ENCODE measurements at regions not wholly inside any gene's neighbourhood (a gene's known extent, or its start where the extent isn't known, plus 50 kb on each side); places are given as distances from the start of the nearest gene placed in this dataset.

- no peaks in the 10 kb centered on the region for H3K36me3 ChIP-seq (replicated peaks; ENCODE audit: insufficient read depth, low read depth)
- H3K4me1 ChIP-seq (ENCODE audit: insufficient read depth), result no peaks in the 10 kb centered on the region
- no peak overlapping the region for H3K4me3 ChIP-seq
- no peaks in the 10 kb centered on the region for H3K27me3 ChIP-seq
- no peak overlapping the region for H3K27ac ChIP-seq
- DNase-seq (ENCODE audit: low spot score), result no peak
- H3K79me2 ChIP-seq, result no peaks in the 10 kb centered on the region
- H4K20me1 ChIP-seq (ENCODE audit: insufficient read depth, poor library complexity, severe bottlenecking), result no peaks in the 10 kb centered on the region
- H3K4me2 ChIP-seq, result no peak overlapping the region
- 54% methylated on average over 1 of the region's 1 CpG for WGBS (ENCODE audit: low lambda C conversion rate, missing lambda C conversion rate)
- H2AFZ ChIP-seq, result no peak overlapping the region
- H3K9me3 ChIP-seq (ENCODE audit: low read depth), result no peaks in the 10 kb centered on the region
- TF ChIP-seq CTCF (IDR thresholded peaks at IDR 0.05; ENCODE audit: poor library complexity), result no peak
- TF ChIP-seq EZH2 (IDR thresholded peaks at IDR 0.05; ENCODE audit: borderline replicate concordance), result no peak
- TF ChIP-seq EZH2phosphoT487 (IDR thresholded peaks at IDR 0.05; ENCODE audit: low read depth, severe bottlenecking, unreplicated experiment), result no peak
- H3K9me2 ChIP-seq (replicated peaks; ENCODE audit: insufficient read depth), result no peaks in the 10 kb centered on the region
Measured at GRCh38 chr5:105803431-105803830, 1867.3 kb downstream of the EFNA5 start.

DNA sequence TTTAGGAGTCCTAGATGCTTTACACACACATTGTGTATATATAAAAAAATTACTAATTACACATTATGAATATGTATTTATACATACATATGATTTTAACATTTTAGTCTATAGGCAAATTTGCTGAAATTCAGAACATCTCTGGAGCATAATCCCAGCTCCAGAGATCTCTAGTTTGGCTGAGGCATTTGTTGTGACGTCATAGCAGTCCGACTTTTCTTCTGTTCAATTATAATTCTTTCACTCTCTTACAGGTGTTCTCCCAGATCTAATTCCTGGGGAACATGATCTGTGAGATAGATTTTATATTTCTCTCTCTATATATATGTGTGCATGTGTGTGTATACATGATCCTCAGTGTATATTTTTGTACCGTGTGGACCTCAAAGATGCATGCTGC lies 1876.2 kb downstream of the EFNA5 start:
- H3K27me3 ChIP-seq, result no peaks in the 10 kb centered on the region
- no peak overlapping the region for H2AFZ ChIP-seq
- H3K9me3 ChIP-seq (ENCODE audit: low read depth), result no peaks in the 10 kb centered on the region
- no peak for DNase-seq (ENCODE audit: low spot score)
- TF ChIP-seq CTCF (IDR thresholded peaks at IDR 0.05; ENCODE audit: poor library complexity), result no peak
- no peak for TF ChIP-seq EZH2phosphoT487 (IDR thresholded peaks at IDR 0.05; ENCODE audit: low read depth, severe bottlenecking, unreplicated experiment)
- no peak for TF ChIP-seq EZH2 (IDR thresholded peaks at IDR 0.05; ENCODE audit: borderline replicate concordance)
- H3K9me2 ChIP-seq (replicated peaks; ENCODE audit: insufficient read depth), result no peaks in the 10 kb centered on the region
- WGBS (ENCODE audit: low lambda C conversion rate, missing lambda C conversion rate), result 96% methylated on average over 3 of the region's 3 CpGs
- no peak overlapping the region for H3K4me3 ChIP-seq
- H3K79me2 ChIP-seq, result no peaks in the 10 kb centered on the region
- H3K27ac ChIP-seq, result no peak overlapping the region
- no peaks in the 10 kb centered on the region for H3K36me3 ChIP-seq (replicated peaks; ENCODE audit: insufficient read depth, low read depth)
- H3K4me2 ChIP-seq, result no peak overlapping the region
- no peaks in the 10 kb centered on the region for H3K4me1 ChIP-seq (ENCODE audit: insufficient read depth)
- H4K20me1 ChIP-seq (ENCODE audit: insufficient read depth, poor library complexity, severe bottlenecking), result no peaks in the 10 kb centered on the region

GRCh38 chr5:105789246-105789645 lies 1881.5 kb downstream of the EFNA5 start:
- Histone ChIP-seq H3K4me3 (no peak overlapping the region), H3K9me3 (ENCODE audit: low read depth) (no peaks in the 10 kb centered on the region), H3K27me3 (no peaks in the 10 kb centered on the region), H3K27ac (no peak overlapping the region), H3K79me2 (no peaks in the 10 kb centered on the region), H3K4me1 (ENCODE audit: insufficient read depth) (no peaks in the 10 kb centered on the region), H3K9me2 (replicated peaks; ENCODE audit: insufficient read depth) (no peaks in the 10 kb centered on the region), H4K20me1 (ENCODE audit: insufficient read depth, poor library complexity, severe bottlenecking) (no peaks in the 10 kb centered on the region), H2AFZ (no peak overlapping the region), H3K36me3 (replicated peaks; ENCODE audit: insufficient read depth, low read depth) (no peaks in the 10 kb centered on the region), H3K4me2 (no peak overlapping the region)
- no peak for DNase-seq (ENCODE audit: low spot score)
- 71% methylated on average over 1 of the region's 1 CpG for WGBS (ENCODE audit: low lambda C conversion rate, missing lambda C conversion rate)
- TF ChIP-seq EZH2phosphoT487 (IDR thresholded peaks at IDR 0.05; ENCODE audit: low read depth, severe bottlenecking, unreplicated experiment), result no peak
- TF ChIP-seq CTCF (IDR thresholded peaks at IDR 0.05; ENCODE audit: poor library complexity), result no peak
- TF ChIP-seq EZH2 (IDR thresholded peaks at IDR 0.05; ENCODE audit: borderline replicate concordance), result no peak

DNA sequence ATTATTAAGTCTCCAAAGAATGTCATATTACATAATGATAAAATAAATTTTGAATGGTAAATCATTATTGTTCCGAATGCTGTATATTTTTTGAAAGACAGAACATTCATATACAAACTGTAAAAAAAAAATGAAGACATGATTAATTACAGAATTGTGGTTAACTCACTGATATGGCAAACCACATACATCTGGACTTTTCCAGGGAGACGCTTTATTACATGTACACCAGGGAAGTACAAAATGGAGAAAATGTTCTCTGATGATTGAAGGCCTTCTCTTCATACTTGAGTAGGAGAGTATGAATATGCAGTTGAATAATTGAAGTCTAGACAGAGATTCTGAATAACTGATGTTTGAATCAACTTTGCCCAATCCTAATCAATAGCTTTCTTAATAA lies 1886.9 kb downstream of the EFNA5 start:
- no peak for DNase-seq (ENCODE audit: low spot score)
- no peak overlapping the region for H2AFZ ChIP-seq
- TF ChIP-seq EZH2 (IDR thresholded peaks at IDR 0.05; ENCODE audit: borderline replicate concordance) (no peak), CTCF (IDR thresholded peaks at IDR 0.05; ENCODE audit: poor library complexity) (no peak), EZH2phosphoT487 (IDR thresholded peaks at IDR 0.05; ENCODE audit: low read depth, severe bottlenecking, unreplicated experiment) (no peak)
- no peaks in the 10 kb centered on the region for H3K36me3 ChIP-seq (replicated peaks; ENCODE audit: insufficient read depth, low read depth)
- 91% methylated on average over 2 of the region's 2 CpGs for WGBS (ENCODE audit: low lambda C conversion rate, missing lambda C conversion rate)
- H3K4me1 ChIP-seq (ENCODE audit: insufficient read depth), result no peaks in the 10 kb centered on the region
- H3K79me2 ChIP-seq, result no peaks in the 10 kb centered on the region
- no peaks in the 10 kb centered on the region for H3K9me3 ChIP-seq (ENCODE audit: low read depth)
- no peak overlapping the region for H3K4me2 ChIP-seq
- no peaks in the 10 kb centered on the region for H4K20me1 ChIP-seq (ENCODE audit: insufficient read depth, poor library complexity, severe bottlenecking)
- no peak overlapping the region for H3K27ac ChIP-seq
- no peaks in the 10 kb centered on the region for H3K27me3 ChIP-seq
- no peaks in the 10 kb centered on the region for H3K9me2 ChIP-seq (replicated peaks; ENCODE audit: insufficient read depth)
- no peak overlapping the region for H3K4me3 ChIP-seq
